Karpas-422 (cell line): ENCODE measurements at regions not wholly inside any gene's neighbourhood (a gene's known extent, or its start where the extent isn't known, plus 50 kb on each side); places are given as distances from the start of the nearest gene placed in this dataset.
A peak's percentile ranks its signal among the peaks of the same experiment; 100 is the strongest.

Experiments used
- DNase-seq: peaks from one replicate; pipeline ENCODE4 v3.0.0-alpha.2; 2015
- H2AFZ ChIP-seq: fragments of 200-600 bp; sonication (generic); 2 replicates; pipeline ENCODE4 v1.6.1; 2014; ENCODE audit warnings: antibody characterized with exemption, low read length, mixed read lengths
- H3K27ac ChIP-seq: fragments of 200-600 bp; sonication (generic); 2 replicates; pipeline ENCODE4 v1.5.1; 2014; ENCODE audit warnings: mild to moderate bottlenecking, low read length, moderate library complexity
- H3K27me3 ChIP-seq: fragments of 200-600 bp; sonication (generic); 2 replicates; pipeline ENCODE4 v1.6.1; 2014; ENCODE audit warnings: low read length, mixed read lengths
- H3K36me3 ChIP-seq: fragments of 200-600 bp; sonication (generic); 2 replicates; pipeline ENCODE4 v1.6.1; 2014; ENCODE audit warnings: low read length, mixed read lengths; ENCODE audit not compliant: insufficient read depth
- H3K4me1 ChIP-seq: fragments of 200-600 bp; sonication (generic); 2 replicates; pipeline ENCODE4 v1.6.1; 2014; ENCODE audit warnings: mild to moderate bottlenecking, low read length, mixed read lengths
- H3K4me2 ChIP-seq: fragments of 200-600 bp; sonication (generic); 2 replicates; pipeline ENCODE4 v1.6.1; 2014; ENCODE audit warnings: low read length, low read depth, mild to moderate bottlenecking; ENCODE audit not compliant: poor library complexity, severe bottlenecking
- H3K4me3 ChIP-seq: fragments of 200-600 bp; sonication (generic); 2 replicates; pipeline ENCODE4 v1.5.1; 2014; ENCODE audit warnings: mild to moderate bottlenecking, antibody characterized with exemption, low read length, mixed read lengths
- H3K79me2 ChIP-seq: fragments of 200-600 bp; sonication (generic); 2 replicates; pipeline ENCODE4 v1.6.1; 2014; ENCODE audit warnings: mild to moderate bottlenecking, low read length, mixed read lengths
- H3K9ac ChIP-seq: fragments of 200-600 bp; sonication (generic); 2 replicates; pipeline ENCODE4 v1.6.0; 2014; ENCODE audit warnings: low read length
- H3K9me2 ChIP-seq: fragments of 200-600 bp; sonication (generic), shearing (Covaris generic); replicated peaks from 2 replicates; pipeline ENCODE4 v1.6.0; 2014; ENCODE audit warnings: mild to moderate bottlenecking, low read length, moderate library complexity; ENCODE audit not compliant: insufficient read depth
- H3K9me3 ChIP-seq: fragments of 300-700, 200-600 bp; sonication (generic); 2 replicates; pipeline ENCODE4 v1.6.1; 2014; ENCODE audit warnings: low read length, mixed read lengths
- H4K20me1 ChIP-seq: fragments of 200-600 bp; sonication (generic); 2 replicates; pipeline ENCODE4 v1.6.1; 2014; ENCODE audit warnings: mild to moderate bottlenecking, antibody characterized with exemption, low read length, low read depth; ENCODE audit not compliant: insufficient read depth

GRCh38 chr14:42173206-42173605 lies 566.5 kb downstream of the LRFN5 start:
- Histone ChIP-seq H3K9me2 (no peaks in the 10 kb centered on the region), H3K9ac (no peak overlapping the region), H2AFZ (no peak overlapping the region), H3K4me2 (no peak overlapping the region), H3K36me3 (no peaks in the 10 kb centered on the region), H3K4me1 (no peaks in the 10 kb centered on the region), H3K27me3 (no peaks in the 10 kb centered on the region), H3K27ac (no peak overlapping the region), H3K79me2 (no peaks in the 10 kb centered on the region), H4K20me1 (no peaks in the 10 kb centered on the region), H3K4me3 (no peak overlapping the region), H3K9me3 (peaks cover 6% of the 10 kb centered on the region; the same call in 1 of the 2 replicates)
- DNase-seq: no peak

- Histone ChIP-seq H3K9me2 (no peaks in the 10 kb centered on the region), H3K79me2 (no peaks in the 10 kb centered on the region), H3K36me3 (no peaks in the 10 kb centered on the region), H3K4me2 (no peak overlapping the region), H2AFZ (no peak overlapping the region), H3K4me1 (no peaks in the 10 kb centered on the region), H3K27me3 (no peaks in the 10 kb centered on the region), H4K20me1 (no peaks in the 10 kb centered on the region), H3K9ac (no peak overlapping the region), H3K4me3 (no peak overlapping the region), H3K9me3 (peaks cover 6% of the 10 kb centered on the region; the same call in 1 of the 2 replicates), H3K27ac (no peak overlapping the region)
- no peak for DNase-seq
Observed at GRCh38 chr14:42172304-42172703, 565.6 kb downstream of the LRFN5 start.

GRCh38 chr14:42163136-42163535 lies 556.5 kb downstream of the LRFN5 start:
- H3K4me1 ChIP-seq: no peaks in the 10 kb centered on the region
- no peaks in the 10 kb centered on the region for H4K20me1 ChIP-seq

GRCh38 chr14:42159138-42159537 lies 552.5 kb downstream of the LRFN5 start:
- no peaks in the 10 kb centered on the region for H3K36me3 ChIP-seq
- no peaks in the 10 kb centered on the region for H3K4me1 ChIP-seq
- H3K9ac ChIP-seq: no peak overlapping the region
- no peaks in the 10 kb centered on the region for H4K20me1 ChIP-seq
- no peak overlapping the region for H2AFZ ChIP-seq
- H3K4me2 ChIP-seq: no peak overlapping the region
- H3K4me3 ChIP-seq: no peak overlapping the region
- no peak for DNase-seq
- no peaks in the 10 kb centered on the region for H3K9me2 ChIP-seq
- H3K9me3 ChIP-seq: no peaks in the 10 kb centered on the region
- H3K27me3 ChIP-seq: no peaks in the 10 kb centered on the region
- H3K27ac ChIP-seq: no peak overlapping the region
- H3K79me2 ChIP-seq: no peaks in the 10 kb centered on the region

More at GRCh38 chr14:42163136-42163535, 556.5 kb downstream of the LRFN5 start:
- Histone ChIP-seq H3K9me2 (no peaks in the 10 kb centered on the region), H3K9ac (no peak overlapping the region), H3K27ac (no peak overlapping the region), H3K27me3 (no peaks in the 10 kb centered on the region), H3K9me3 (no peaks in the 10 kb centered on the region), H2AFZ (peak overlapping the region; percentile 13), H3K36me3 (no peaks in the 10 kb centered on the region), H3K79me2 (no peaks in the 10 kb centered on the region), H3K4me2 (no peak overlapping the region), H3K4me3 (no peak overlapping the region)
- DNase-seq: no peak

- Histone ChIP-seq H3K9me3 (peaks cover 4% of the 10 kb centered on the region; the same call in 1 of the 2 replicates), H3K36me3 (no peaks in the 10 kb centered on the region), H3K9ac (no peak overlapping the region), H3K27me3 (no peaks in the 10 kb centered on the region), H3K4me2 (peak overlapping the region; percentile 46), H4K20me1 (no peaks in the 10 kb centered on the region), H3K27ac (no peak overlapping the region), H3K4me1 (peaks cover 9% of the 10 kb centered on the region), H3K4me3 (peak overlapping the region; percentile 13; the same call in 1 of the 2 replicates), H3K9me2 (no peaks in the 10 kb centered on the region), H2AFZ (peak overlapping the region; percentile 78), H3K79me2 (no peaks in the 10 kb centered on the region)
- DNase-seq: peak; percentile 57
Observed at GRCh38 chr14:42149609-42150261, 543.1 kb downstream of the LRFN5 start.

GRCh38 chr14:42145766-42146165 lies 539.1 kb downstream of the LRFN5 start:
- H3K36me3 ChIP-seq: no peaks in the 10 kb centered on the region
- no peak overlapping the region for H3K4me3 ChIP-seq
- H3K27me3 ChIP-seq: no peaks in the 10 kb centered on the region
- H3K4me2 ChIP-seq: no peak overlapping the region
- H3K79me2 ChIP-seq: no peaks in the 10 kb centered on the region
- H3K4me1 ChIP-seq: peaks cover 9% of the 10 kb centered on the region
- peaks cover 4% of the 10 kb centered on the region; the same call in 1 of the 2 replicates for H3K9me3 ChIP-seq
- no peak overlapping the region for H3K27ac ChIP-seq
- H3K9me2 ChIP-seq: no peaks in the 10 kb centered on the region
- no peaks in the 10 kb centered on the region for H4K20me1 ChIP-seq
- no peak overlapping the region for H2AFZ ChIP-seq
- DNase-seq: no peak
- no peak overlapping the region for H3K9ac ChIP-seq

- Histone ChIP-seq H3K9me3 (peaks cover 4% of the 10 kb centered on the region; the same call in 1 of the 2 replicates), H3K9me2 (no peaks in the 10 kb centered on the region), H3K4me3 (no peak overlapping the region), H3K4me1 (no peaks in the 10 kb centered on the region), H3K4me2 (no peak overlapping the region), H2AFZ (no peak overlapping the region), H4K20me1 (no peaks in the 10 kb centered on the region), H3K9ac (no peak overlapping the region), H3K79me2 (no peaks in the 10 kb centered on the region), H3K27me3 (no peaks in the 10 kb centered on the region), H3K36me3 (no peaks in the 10 kb centered on the region), H3K27ac (no peak overlapping the region)
- DNase-seq: no peak
Observed at GRCh38 chr14:42143114-42143513, 536.4 kb downstream of the LRFN5 start.

GRCh38 chr14:42141328-42141727 lies 534.7 kb downstream of the LRFN5 start:
- H3K27ac ChIP-seq: no peak overlapping the region
- no peaks in the 10 kb centered on the region for H3K27me3 ChIP-seq
- H3K36me3 ChIP-seq: no peaks in the 10 kb centered on the region
- no peaks in the 10 kb centered on the region for H3K9me2 ChIP-seq
- H3K9ac ChIP-seq: no peak overlapping the region
- DNase-seq: no peak
- peak overlapping the region; percentile 40; the same call in 1 of the 2 replicates for H2AFZ ChIP-seq
- H3K4me1 ChIP-seq: no peaks in the 10 kb centered on the region
- no peak overlapping the region for H3K4me2 ChIP-seq
- H3K79me2 ChIP-seq: no peaks in the 10 kb centered on the region
- H3K9me3 ChIP-seq: peaks cover 4% of the 10 kb centered on the region; the same call in 1 of the 2 replicates
- no peak overlapping the region for H3K4me3 ChIP-seq
- H4K20me1 ChIP-seq: no peaks in the 10 kb centered on the region
